ENCODE measurements at regions not wholly inside any gene's neighbourhood (a gene's known extent, or its start where the extent isn't known, plus 50 kb on each side); places are given as distances from the start of the nearest gene placed in this dataset.

DNA sequence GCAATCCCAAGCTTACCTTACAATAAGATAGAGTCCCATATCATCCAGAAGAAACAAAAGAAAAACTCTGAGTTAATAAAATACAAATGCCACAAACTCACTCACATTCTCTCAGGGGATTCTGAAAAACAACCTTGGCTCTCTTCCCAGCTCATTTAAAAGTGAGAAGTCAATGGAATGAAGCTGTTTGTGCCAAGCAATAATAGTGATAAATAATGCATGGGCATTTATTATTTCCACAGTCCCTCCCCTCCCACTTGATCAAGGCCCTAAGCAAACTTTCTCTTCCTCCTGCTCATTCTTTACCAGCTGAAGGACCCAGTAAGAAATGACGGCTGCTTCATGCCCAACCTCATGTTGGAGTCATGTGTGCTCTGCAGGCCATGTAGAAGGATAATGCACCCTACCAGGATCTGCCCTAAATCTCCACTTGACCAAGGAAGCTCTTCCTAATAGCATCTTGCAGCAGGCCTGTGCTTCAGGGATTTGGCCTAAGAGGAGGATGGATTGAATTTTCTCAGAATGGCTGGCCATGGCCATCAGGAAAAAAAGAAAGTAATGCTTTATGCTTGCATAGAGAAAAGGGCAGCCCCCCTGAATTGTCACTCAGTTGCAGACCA is 451.3 kb downstream of the GPAM start:
- Histone ChIP-seq H3K27me3 (ENCODE audit: insufficient read depth in 3 of 3, low read length in 2 of 3) (no peaks in the 10 kb centered on the region), H3K9me3 (no peaks in the 10 kb centered on the region), H3K36me3 (ENCODE audit: insufficient read depth in 1 of 2, low read depth in 1 of 2) (no peaks in the 10 kb centered on the region), H3K4me3 (no peak overlapping the region), H3K27ac (no peak overlapping the region), H3K4me1 (no peaks in the 10 kb centered on the region)
- no peak for DNase-seq
- TF ChIP-seq, protein P1, sequence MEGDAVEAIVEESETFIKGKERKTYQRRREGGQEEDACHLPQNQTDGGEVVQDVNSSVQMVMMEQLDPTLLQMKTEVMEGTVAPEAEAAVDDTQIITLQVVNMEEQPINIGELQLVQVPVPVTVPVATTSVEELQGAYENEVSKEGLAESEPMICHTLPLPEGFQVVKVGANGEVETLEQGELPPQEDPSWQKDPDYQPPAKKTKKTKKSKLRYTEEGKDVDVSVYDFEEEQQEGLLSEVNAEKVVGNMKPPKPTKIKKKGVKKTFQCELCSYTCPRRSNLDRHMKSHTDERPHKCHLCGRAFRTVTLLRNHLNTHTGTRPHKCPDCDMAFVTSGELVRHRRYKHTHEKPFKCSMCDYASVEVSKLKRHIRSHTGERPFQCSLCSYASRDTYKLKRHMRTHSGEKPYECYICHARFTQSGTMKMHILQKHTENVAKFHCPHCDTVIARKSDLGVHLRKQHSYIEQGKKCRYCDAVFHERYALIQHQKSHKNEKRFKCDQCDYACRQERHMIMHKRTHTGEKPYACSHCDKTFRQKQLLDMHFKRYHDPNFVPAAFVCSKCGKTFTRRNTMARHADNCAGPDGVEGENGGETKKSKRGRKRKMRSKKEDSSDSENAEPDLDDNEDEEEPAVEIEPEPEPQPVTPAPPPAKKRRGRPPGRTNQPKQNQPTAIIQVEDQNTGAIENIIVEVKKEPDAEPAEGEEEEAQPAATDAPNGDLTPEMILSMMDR (IDR thresholded peaks at IDR 0.05): no peak
- intact Hi-C loops (cut with DNase I): no loop called here
- no peak for ATAC-seq
- WGBS, 3 donors: 61 to 67% (median 67%) methylated on average over 1 of the region's 1 CpG

DNA sequence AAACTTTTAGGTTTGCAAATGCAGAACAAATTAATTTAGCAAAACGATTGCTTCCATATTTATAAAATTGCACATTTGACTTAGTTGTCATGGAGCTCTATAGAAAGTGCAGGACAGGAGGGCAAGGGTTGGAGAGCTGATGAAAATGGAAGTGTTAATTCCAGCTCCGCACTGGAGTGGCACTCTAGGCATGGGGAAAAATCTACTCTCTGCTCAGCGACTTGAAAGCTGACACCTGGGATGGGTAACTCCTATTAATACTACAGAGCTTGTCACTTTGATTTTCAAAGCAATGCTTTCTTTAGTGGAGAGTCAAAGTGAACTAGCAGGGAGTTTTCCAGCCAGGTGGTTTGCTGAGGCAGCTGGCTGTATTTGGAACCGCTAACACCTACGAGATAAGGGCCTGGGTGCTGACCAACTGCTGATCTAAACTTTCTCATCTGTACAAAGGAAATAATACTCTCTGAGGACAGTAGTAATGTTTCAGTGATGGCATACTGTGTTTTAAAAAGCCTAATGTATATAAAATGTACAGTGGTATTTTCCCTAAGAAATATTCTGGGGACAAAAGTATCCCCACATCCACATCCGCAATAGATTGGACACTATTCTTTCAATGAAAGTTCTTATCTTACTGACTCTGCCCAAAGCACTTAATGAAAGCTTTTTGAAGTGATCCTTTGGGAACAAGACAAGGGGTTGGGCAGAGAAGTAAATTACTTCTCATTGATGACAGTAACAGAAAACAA is 444.3 kb downstream of the GPAM start:
- Histone ChIP-seq H3K36me3 (ENCODE audit: insufficient read depth in 1 of 2, low read depth in 1 of 2) (no peaks in the 10 kb centered on the region), H3K9me3 (no peaks in the 10 kb centered on the region), H3K4me3 (no peak overlapping the region), H3K27me3 (ENCODE audit: insufficient read depth in 3 of 3, low read length in 2 of 3) (no peaks in the 10 kb centered on the region), H3K4me1 (no peaks in the 10 kb centered on the region), H3K27ac (no peak overlapping the region)
- 36% methylated on average over 6 of the region's 6 CpGs for WGBS, 3 donors
- ATAC-seq (no peak), DNase-seq (no peak)
- TF ChIP-seq, protein P1 (IDR thresholded peaks at IDR 0.05): no peak
- intact Hi-C loops (cut with DNase I): no loop called here

DNA sequence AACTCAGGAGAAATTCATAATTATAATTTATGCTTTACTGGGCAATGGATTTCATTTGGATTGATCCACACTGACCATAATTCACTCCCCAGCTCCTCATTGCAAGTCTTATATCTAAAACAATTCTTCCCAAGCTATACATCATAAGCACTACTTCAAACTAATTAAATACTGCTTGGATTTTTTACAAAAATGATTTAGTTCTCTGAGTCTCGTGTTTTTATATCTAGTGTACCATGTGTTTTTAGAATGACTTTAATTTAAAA is 443.8 kb downstream of the GPAM start:
- ATAC-seq (no peak), DNase-seq (no peak)
- Histone ChIP-seq H3K27ac (no peak overlapping the region), H3K36me3 (ENCODE audit: insufficient read depth in 1 of 2, low read depth in 1 of 2) (no peaks in the 10 kb centered on the region), H3K9me3 (no peaks in the 10 kb centered on the region), H3K4me3 (no peak overlapping the region), H3K4me1 (no peaks in the 10 kb centered on the region), H3K27me3 (ENCODE audit: insufficient read depth in 3 of 3, low read length in 2 of 3) (no peaks in the 10 kb centered on the region)
- intact Hi-C loops (cut with DNase I): no loop called here
- TF ChIP-seq, protein P1 (IDR thresholded peaks at IDR 0.05): no peak
- 50 to 65% (median 60%) methylated on average over 1 of the region's 1 CpG for WGBS, 3 donors

DNA sequence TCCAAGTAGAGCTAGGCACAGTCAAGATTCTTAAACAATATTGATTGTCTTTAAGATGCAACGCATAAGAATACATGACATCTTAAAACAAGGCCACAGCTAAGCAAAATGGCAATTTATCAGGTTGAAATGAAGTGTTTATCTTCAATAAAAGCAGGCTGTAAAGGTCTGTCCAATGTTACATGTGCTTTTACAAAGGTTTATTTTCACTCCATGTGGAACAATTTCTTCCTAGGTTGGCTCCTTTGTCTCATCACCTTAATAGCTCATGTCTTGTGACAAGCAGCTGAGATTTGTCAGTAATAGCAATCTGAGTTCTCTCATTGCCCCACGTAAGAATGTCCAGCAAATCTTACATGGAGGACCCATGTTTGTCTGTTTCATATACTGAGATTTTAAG is 437.6 kb downstream of the GPAM start:
- WGBS, 3 donors: 67 to 86% (median 84%) methylated on average over 2 of the region's 2 CpGs
- ATAC-seq (no peak), DNase-seq (no peak)
- intact Hi-C loops (cut with DNase I): no loop called here
- TF ChIP-seq, protein P1 (IDR thresholded peaks at IDR 0.05): no peak
- H3K9me3 ChIP-seq: no peaks in the 10 kb centered on the region
- no peaks in the 10 kb centered on the region for H3K4me1 ChIP-seq
- no peaks in the 10 kb centered on the region for H3K36me3 ChIP-seq (ENCODE audit: insufficient read depth in 1 of 2, low read depth in 1 of 2)
- no peak overlapping the region for H3K4me3 ChIP-seq
- H3K27ac ChIP-seq: no peak overlapping the region
- no peaks in the 10 kb centered on the region for H3K27me3 ChIP-seq (ENCODE audit: insufficient read depth in 3 of 3, low read length in 2 of 3)

DNA sequence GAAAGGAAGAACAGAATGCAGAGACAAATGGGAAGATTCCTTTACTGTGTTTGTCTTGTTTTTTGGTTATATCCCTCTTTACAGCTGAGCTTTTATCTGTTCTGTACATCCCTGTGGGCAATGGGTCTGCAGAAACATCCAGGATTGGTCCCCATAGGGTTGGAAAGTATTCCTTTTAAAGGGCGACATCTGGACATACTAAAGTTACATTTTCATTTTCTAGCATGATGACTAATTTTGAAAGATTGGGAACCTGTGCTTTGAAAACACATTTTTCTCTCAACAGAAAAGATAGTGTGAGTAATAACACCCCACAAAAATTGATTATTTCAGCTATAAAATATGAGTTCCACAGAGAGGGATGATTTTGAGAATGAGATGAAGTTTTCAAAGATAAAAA is 435.8 kb downstream of the GPAM start:
- no peak overlapping the region for H3K27ac ChIP-seq
- DNase-seq (no peak), ATAC-seq (no peak)
- no peaks in the 10 kb centered on the region for H3K27me3 ChIP-seq (ENCODE audit: insufficient read depth in 3 of 3, low read length in 2 of 3)
- H3K4me3 ChIP-seq: no peak overlapping the region
- peaks cover 2% of the 10 kb centered on the region for H3K9me3 ChIP-seq
- WGBS, 3 donors: 31 to 60% (median 40%) methylated on average over 1 of the region's 1 CpG
- intact Hi-C loops (cut with DNase I): no loop called here
- no peaks in the 10 kb centered on the region for H3K4me1 ChIP-seq
- TF ChIP-seq, protein P1 (IDR thresholded peaks at IDR 0.05): no peak
- no peaks in the 10 kb centered on the region for H3K36me3 ChIP-seq (ENCODE audit: insufficient read depth in 1 of 2, low read depth in 1 of 2)
